GM12878 (cell line): ENCODE measurements at regions not wholly inside any gene's neighbourhood (a gene's known extent, or its start where the extent isn't known, plus 50 kb on each side); places are given as distances from the start of the nearest gene placed in this dataset.

ENCODE experiments used
- ATAC-seq: fragments of 200-7000 bp; cut with Tn5 transposase; 3 replicates; pipeline ENCODE4 v1.9.1; 2020; ENCODE audit warnings: mild to moderate bottlenecking, moderate library complexity
- BruUV-seq: library from RNA; stranded (reverse); fragments of 400-500 nt; replicated peaks from 2 replicates; lab custom pipeline; 2021; lab: Mats Ljungman, UMichigan
- CTCF ChIA-PET: fragments of 300-600 bp; sonication (Branson Sonifier 250); formaldehyde crosslinking; extraction: SDS; loops from one replicate; lab custom pipeline; 2021; ENCODE audit warnings: inconsistent platforms; lab: Yijun Ruan, JAX
- POLR2A ChIA-PET: fragments of 350-600 bp; formaldehyde crosslinking; extraction: SDS; loops from one replicate; lab custom pipeline; 2021; ENCODE audit warnings: inconsistent platforms; lab: Charles Lee
- RAD21 ChIA-PET: fragments of 300-600 bp; sonication (Branson Sonifier 250); formaldehyde crosslinking; loops from one replicate; lab custom pipeline; 2023; ENCODE audit warnings: antibody characterized with exemption; ENCODE audit not compliant: unreplicated experiment; lab: Charles Lee
- SMC1A ChIA-PET: fragments of 300-600 bp; sonication (Branson Sonifier 250); formaldehyde crosslinking; loops from one replicate; lab custom pipeline; 2023; ENCODE audit not compliant: unreplicated experiment, uncharacterized antibody; lab: Charles Lee
- DNase-seq: peaks from one replicate; pipeline ENCODE4 v3.0.0-alpha.2; 2011; ENCODE audit warnings: low read depth, low spot score
- FAIRE-seq: peaks from 3 replicates; lab custom pipeline; 2011; peaks lifted over from hg19 to GRCh38; lab: Jason Lieb, UNC
- H2AFZ ChIP-seq: 2 replicates; pipeline ENCODE4 v1.6.0; 2011; ENCODE audit warnings: low read depth, low read length, control low read depth; ENCODE audit not compliant: control insufficient read depth
- H3K27ac ChIP-seq: 2 replicates; pipeline ENCODE4 v1.5.1; 2011; ENCODE audit warnings: control low read depth; ENCODE audit not compliant: control insufficient read depth, insufficient read depth
- H3K27me3 ChIP-seq, 2 experiments: replicated peaks in 1 of 2; 2 replicates each; pipeline versions ENCODE4 v1.6.0 to v1.6.1; 2011; ENCODE audit warnings: low read length in 1 of 2; ENCODE audit not compliant: control insufficient read depth in 2 of 2, insufficient read depth in 2 of 2
- H3K36me3 ChIP-seq, 2 experiments: 2 replicates each; pipeline ENCODE4 v1.5.1; 2011; ENCODE audit warnings: low read length in 1 of 2; ENCODE audit not compliant: control insufficient read depth in 2 of 2, insufficient read depth in 2 of 2
- H3K4me1 ChIP-seq: 2 replicates; pipeline ENCODE4 v1.6.1; 2011; ENCODE audit warnings: mild to moderate bottlenecking, low read length, moderate library complexity, mixed read lengths; ENCODE audit not compliant: control insufficient read depth, insufficient read depth
- H3K4me2 ChIP-seq: 2 replicates; pipeline ENCODE4 v1.6.0; 2011; ENCODE audit warnings: control low read depth; ENCODE audit not compliant: control insufficient read depth, insufficient read depth
- H3K4me3 ChIP-seq: fragments of 200-600 bp; sonication (generic); 2 replicates; pipeline ENCODE4 v1.5.1; 2016
- H3K79me2 ChIP-seq: 2 replicates; pipeline ENCODE4 v1.6.0; 2011; ENCODE audit warnings: low read length; ENCODE audit not compliant: control insufficient read depth, insufficient read depth
- H3K9ac ChIP-seq: 2 replicates; pipeline ENCODE4 v1.8.0; 2011; ENCODE audit warnings: low read length, control low read depth, mixed read lengths; ENCODE audit not compliant: control insufficient read depth, insufficient read depth
- H3K9me3 ChIP-seq: replicated peaks from 3 replicates; pipeline ENCODE4 v1.5.1; 2011; ENCODE audit warnings: mild to moderate bottlenecking, low read length; ENCODE audit not compliant: control insufficient read depth, insufficient read depth
- H4K20me1 ChIP-seq: 2 replicates; pipeline ENCODE4 v1.6.0; 2011; ENCODE audit not compliant: control insufficient read depth, insufficient read depth
- CHD2 ChIP-seq: IDR thresholded peaks from 2 replicates; pipeline ENCODE4 v1.6.1; 2011; ENCODE audit warnings: low read depth, low read length, improper control_type of control experiment, borderline replicate concordance
- SMAD1 ChIP-seq: fragments of 450-650 bp; IDR thresholded peaks from 2 replicates; pipeline ENCODE4 v1.6.1; 2018; ENCODE audit warnings: mild to moderate bottlenecking, low read depth; ENCODE audit not compliant: partially characterized antibody
- SPI1 ChIP-seq: IDR thresholded peaks from 2 replicates; pipeline ENCODE4 v1.6.1; 2011; ENCODE audit warnings: low read depth, mild to moderate bottlenecking, low read length, moderate library complexity, borderline replicate concordance; ENCODE audit not compliant: insufficient read depth
- TARDBP ChIP-seq: IDR thresholded peaks from 2 replicates; pipeline ENCODE4 v1.6.1; 2016; ENCODE audit warnings: borderline replicate concordance
- USF1 ChIP-seq: IDR thresholded peaks from 2 replicates; pipeline ENCODE4 v1.6.1; 2011; ENCODE audit warnings: borderline replicate concordance, low read depth, mild to moderate bottlenecking, moderate library complexity, mixed read lengths, low read length; ENCODE audit not compliant: insufficient read depth; ENCODE audit errors: extremely low read length
- WGBS: methylation state at CpG from one replicate; pipeline ENCODE4 v1.1.6; 2016; ENCODE audit warnings: low lambda C conversion rate; ENCODE audit not compliant: insufficient replicate concordance, insufficient coverage; ENCODE audit errors: missing lambda C conversion rate; 5-methylcytosine and 5-hydroxymethylcytosine counted together
- in situ Hi-C: fragments of 300-500 bp; cut with MboI; formaldehyde crosslinking; loops from 9 replicates; pipeline ENCODE4 v1.14.3; 2018; ENCODE audit warnings: mixed read lengths
- intact Hi-C: fragments of 100-400 bp; cut with micrococcal nuclease; formaldehyde crosslinking; loops from one replicate; pipeline ENCODE4 v1.14.2; 2022; ENCODE audit not compliant: unreplicated experiment

GRCh38 chr1:116460783-116461376 lies 87.8 kb downstream of the ATP1A1 start:
- ChIA-PET POLR2A (no interaction called here), CTCF (interaction anchor here (0.9 to 2.4 kb wide), 2 partner anchors 9 to 24 kb away, joined by 3 to 10 read pairs; no protein-coding TSS in a partner anchor), SMC1A (no interaction called here), RAD21 (no interaction called here)
- in situ Hi-C loops, result no loop called here
- Histone ChIP-seq H3K79me2 (no peaks in the 10 kb centered on the region), H4K20me1 (no peaks in the 10 kb centered on the region), H3K9me3 (no peaks in the 10 kb centered on the region), H3K4me2 (no peak overlapping the region), H2AFZ (no peak overlapping the region), H3K4me1 (no peaks in the 10 kb centered on the region), H3K4me3 (no peak overlapping the region), H3K27ac (no peak overlapping the region), H3K36me3 (no peaks in the 10 kb centered on the region), H3K27me3 (no peaks in the 10 kb centered on the region), H3K9ac (no peak overlapping the region)
- BruUV-seq, result no TSS peak
- no peak for FAIRE-seq
- DNase-seq, result no peak
- 42% methylated on average over 5 of the region's 5 CpGs for WGBS
- TF ChIP-seq SPI1, result no peak
- TF ChIP-seq SMAD1, result no peak
- TF ChIP-seq CHD2, result no peak
- TF ChIP-seq TARDBP, result no peak
- no peak for ATAC-seq
- intact Hi-C loops, result no loop called here

GRCh38 chr1:116461723-116462122 lies 88.7 kb downstream of the ATP1A1 start:
- Histone ChIP-seq H3K4me1 (no peaks in the 10 kb centered on the region), H3K4me3 (no peak overlapping the region), H3K79me2 (no peaks in the 10 kb centered on the region), H4K20me1 (no peaks in the 10 kb centered on the region; the same call in 1 of the 2 replicates), H3K9me3 (no peaks in the 10 kb centered on the region), H3K27ac (no peak overlapping the region), H3K9ac (no peak overlapping the region), H2AFZ (no peak overlapping the region), H3K4me2 (no peak overlapping the region), H3K36me3 (no peaks in the 10 kb centered on the region), H3K27me3 (no peaks in the 10 kb centered on the region)
- ChIA-PET RAD21 (no interaction called here), POLR2A (no interaction called here), CTCF (interaction anchor here (0.9 to 2.4 kb wide), 4 partner anchors 10 to 322 kb away, joined by 3 to 10 read pairs (median 4); no protein-coding TSS in a partner anchor), SMC1A (no interaction called here)
- WGBS, result 69% methylated on average over 5 of the region's 5 CpGs
- ATAC-seq, result no peak
- no TSS peak for BruUV-seq
- in situ Hi-C loops (no loop called here), intact Hi-C loops (no loop called here)
- no peak for TF ChIP-seq USF1
- no peak for FAIRE-seq
- DNase-seq, result no peak
